WTC11 (cell line): ENCODE measurements at regions not wholly inside any gene's neighbourhood (a gene's known extent, or its start where the extent isn't known, plus 50 kb on each side); places are given as distances from the start of the nearest gene placed in this dataset.

Source experiments
- ATAC-seq: fragments of 200-7000 bp; cut with Tn5 transposase; 2 replicates; pipeline ENCODE4 v1.10.0; 2021; ENCODE audit warnings: mild to moderate bottlenecking, moderate library complexity
- CTCF ChIA-PET: fragments of 300-600 bp; sonication (Branson Sonifier 250); formaldehyde crosslinking; loops from one replicate; lab custom pipeline; 2021; ENCODE audit warnings: antibody characterized with exemption; lab: Charles Lee
- POLR2A ChIA-PET: fragments of 350-600 bp; sonication (Branson Sonifier 250); formaldehyde crosslinking; loops from one replicate; lab custom pipeline; 2021; ENCODE audit warnings: antibody characterized with exemption; lab: Charles Lee
- DNase-seq: peaks from one replicate; pipeline ENCODE4 v3.0.0; 2021; ENCODE audit warnings: low spot score
- H3K27ac Mint-ChIP-seq: 2 replicates; pipeline ENCODE4 v1.8.0; 2021; ENCODE audit warnings: mixed read lengths
- H3K27me3 Mint-ChIP-seq: 2 replicates; pipeline ENCODE4 v1.8.0; 2021; ENCODE audit warnings: low read depth, mild to moderate bottlenecking, moderate library complexity, mixed read lengths
- H3K36me3 Mint-ChIP-seq: 2 replicates; pipeline ENCODE4 v1.8.0; 2021; ENCODE audit warnings: mixed read lengths
- H3K4me1 Mint-ChIP-seq: 2 replicates; pipeline ENCODE4 v1.8.0; 2022; ENCODE audit warnings: mixed read lengths
- H3K4me3 Mint-ChIP-seq: 2 replicates; pipeline ENCODE4 v1.8.0; 2021; ENCODE audit warnings: mild to moderate bottlenecking, moderate library complexity, mixed read lengths
- H3K9me3 Mint-ChIP-seq: 2 replicates; pipeline ENCODE4 v1.8.0; 2021; ENCODE audit warnings: mixed read lengths
- ARID4B ChIP-seq: sonication (generic); formaldehyde crosslinking; IDR thresholded peaks from 2 replicates; pipeline ENCODE4 v1.8.0; 2023; ENCODE audit warnings: missing genetic modification reagents, mild to moderate bottlenecking, borderline replicate concordance
- E2F1 ChIP-seq: sonication (generic); formaldehyde crosslinking; IDR thresholded peaks from 2 replicates; pipeline ENCODE4 v1.8.0; 2022; ENCODE audit warnings: mild to moderate bottlenecking, missing genetic modification reagents
- E2F4 ChIP-seq: sonication (generic); formaldehyde crosslinking; IDR thresholded peaks from 2 replicates; pipeline ENCODE4 v1.8.1; 2022; ENCODE audit warnings: low read depth, mild to moderate bottlenecking, moderate library complexity, missing genetic modification reagents, borderline replicate concordance
- FOXK1 ChIP-seq: sonication (generic); formaldehyde crosslinking; IDR thresholded peaks from 2 replicates; pipeline ENCODE4 v1.8.0; 2022; ENCODE audit warnings: mild to moderate bottlenecking, moderate library complexity, missing genetic modification reagents
- JUN ChIP-seq: sonication (generic); formaldehyde crosslinking; IDR thresholded peaks from 2 replicates; pipeline ENCODE4 v1.8.0; 2023; ENCODE audit warnings: mild to moderate bottlenecking, missing genetic modification reagents
- KAT7 ChIP-seq: sonication (generic); formaldehyde crosslinking; IDR thresholded peaks from 2 replicates; pipeline ENCODE4 v1.8.1; 2023; ENCODE audit warnings: missing genetic modification reagents, mild to moderate bottlenecking, borderline replicate concordance
- MYBL2 ChIP-seq: sonication (generic); formaldehyde crosslinking; IDR thresholded peaks from 2 replicates; pipeline ENCODE4 v1.8.1; 2023; ENCODE audit warnings: mild to moderate bottlenecking, moderate library complexity, missing genetic modification reagents
- NR3C1 ChIP-seq: sonication (generic); formaldehyde crosslinking; conservative IDR thresholded peaks from 2 replicates; pipeline ENCODE4 v1.8.1; 2023; ENCODE audit warnings: low read depth, mild to moderate bottlenecking, missing genetic modification reagents
- PREB ChIP-seq: sonication (generic); formaldehyde crosslinking; IDR thresholded peaks from 2 replicates; pipeline ENCODE4 v1.8.1; 2022; ENCODE audit warnings: mild to moderate bottlenecking, missing genetic modification reagents, moderate library complexity, borderline replicate concordance
- PRRX2 ChIP-seq: fragments of 250-450 bp; sonication (Bioruptor Pico); IDR thresholded peaks from 2 replicates; pipeline ENCODE4 v1.8.0; 2021; ENCODE audit warnings: mild to moderate bottlenecking
- SMAD3 ChIP-seq: sonication (generic); formaldehyde crosslinking; IDR thresholded peaks from 2 replicates; pipeline ENCODE4 v1.8.0; 2022; ENCODE audit warnings: missing genetic modification reagents, mild to moderate bottlenecking, borderline replicate concordance
- SMAD4 ChIP-seq: sonication (generic); formaldehyde crosslinking; IDR thresholded peaks from 2 replicates; pipeline ENCODE4 v1.8.0; 2022; ENCODE audit warnings: mild to moderate bottlenecking, missing genetic modification reagents
- SP1 ChIP-seq: sonication (generic); formaldehyde crosslinking; conservative IDR thresholded peaks from 2 replicates; pipeline ENCODE4 v1.8.1; 2022; ENCODE audit warnings: missing genetic modification reagents
- TEAD1 ChIP-seq: sonication (generic); formaldehyde crosslinking; IDR thresholded peaks from 2 replicates; pipeline ENCODE4 v1.8.0; 2022; ENCODE audit warnings: mild to moderate bottlenecking, missing genetic modification reagents
- TEAD4 ChIP-seq: sonication (generic); formaldehyde crosslinking; IDR thresholded peaks from 2 replicates; pipeline ENCODE4 v1.8.0; 2022; ENCODE audit warnings: mild to moderate bottlenecking, missing genetic modification reagents
- USF1 ChIP-seq: sonication (generic); formaldehyde crosslinking; IDR thresholded peaks from 2 replicates; pipeline ENCODE4 v1.8.0; 2022; ENCODE audit warnings: mild to moderate bottlenecking, missing genetic modification reagents
- ZNF138 ChIP-seq: sonication (generic); formaldehyde crosslinking; conservative IDR thresholded peaks from 2 replicates; pipeline ENCODE4 v1.8.1; 2022; ENCODE audit warnings: mild to moderate bottlenecking, moderate library complexity, missing genetic modification reagents
- ZNF232 ChIP-seq: sonication (generic); formaldehyde crosslinking; IDR thresholded peaks from 2 replicates; pipeline ENCODE4 v1.8.0; 2022; ENCODE audit warnings: mild to moderate bottlenecking, missing genetic modification reagents
- ZNF263 ChIP-seq: sonication (generic); formaldehyde crosslinking; IDR thresholded peaks from 2 replicates; pipeline ENCODE4 v1.8.1; 2022; ENCODE audit warnings: low read depth, mild to moderate bottlenecking, moderate library complexity, missing genetic modification reagents
- ZNF396 ChIP-seq: fragments of 250-450 bp; sonication (Bioruptor Pico); IDR thresholded peaks from 2 replicates; pipeline ENCODE4 v1.8.0; 2021; ENCODE audit warnings: mild to moderate bottlenecking, moderate library complexity, borderline replicate concordance
- ZNF423 ChIP-seq: fragments of 250-450 bp; sonication (Bioruptor Pico); IDR thresholded peaks from 2 replicates; pipeline ENCODE4 v2.1.2; 2022; ENCODE audit warnings: mild to moderate bottlenecking, moderate library complexity
- ZNF512 ChIP-seq: sonication (generic); formaldehyde crosslinking; IDR thresholded peaks from 2 replicates; pipeline ENCODE4 v1.8.1; 2022; ENCODE audit warnings: missing genetic modification reagents, borderline replicate concordance

- TF ChIP-seq PREB: no peak
- TF ChIP-seq SMAD3 (CRISPR knock-in tag): no peak
- TF ChIP-seq FOXK1 (CRISPR knock-in tag): no peak
- no peak for TF ChIP-seq ZNF423 (CRISPR knock-in tag)
These were observed 168.5 kb upstream of the ISL1 start (continued) for GRCh38 chr5:51214746-51215145.

GRCh38 chr5:51225789-51226742 is 157.2 kb upstream of the ISL1 start:
- Mint-ChIP-seq H3K4me1 (peaks cover 27% of the 10 kb centered on the region), H3K4me3 (peak overlapping the region; percentile 9; the same call in 1 of the 2 replicates), H3K36me3 (peaks cover 9% of the 10 kb centered on the region), H3K27ac (peak overlapping the region; percentile 97), H3K27me3 (no peaks in the 10 kb centered on the region), H3K9me3 (peaks cover 19% of the 10 kb centered on the region)
- ATAC-seq (peak; percentile 100), DNase-seq (peak; percentile 59)
- CTCF ChIA-PET: no interaction called here
- POLR2A ChIA-PET: no interaction called here
- TF ChIP-seq ZNF263 (CRISPR knock-in tag) (no peak), ZNF232 (CRISPR knock-in tag) (0 out of 2 replicates have a peak, but pooled peaks have one; percentile 29), TEAD1 (CRISPR knock-in tag) (peak; percentile 95; the same call in 1 of the 2 replicates), TEAD4 (peak; percentile 82; the same call in 1 of the 2 replicates)

GRCh38 chr5:51227963-51228470 is 155.2 kb upstream of the ISL1 start:
- ChIA-PET POLR2A (no interaction called here), CTCF (no interaction called here)
- peak overlapping the region; percentile 73 for H3K27ac Mint-ChIP-seq
- no peaks in the 10 kb centered on the region for H3K27me3 Mint-ChIP-seq
- DNase-seq (no peak), ATAC-seq (peak; percentile 25)
- H3K36me3 Mint-ChIP-seq: peaks cover 18% of the 10 kb centered on the region
- no peak overlapping the region for H3K4me3 Mint-ChIP-seq
- peaks cover 20% of the 10 kb centered on the region for H3K9me3 Mint-ChIP-seq
- H3K4me1 Mint-ChIP-seq: peaks cover 27% of the 10 kb centered on the region
- TF ChIP-seq NR3C1 (CRISPR knock-in tag) (no peak), ZNF512 (CRISPR knock-in tag) (no peak), JUN (CRISPR knock-in tag) (no peak), ZNF138 (no peak), SP1 (CRISPR knock-in tag) (no peak), KAT7 (CRISPR knock-in tag) (no peak), USF1 (CRISPR knock-in tag) (no peak), ZNF396 (CRISPR knock-in tag) (no peak), PRRX2 (CRISPR knock-in tag) (no peak), E2F4 (no peak), MYBL2 (CRISPR knock-in tag) (no peak), E2F1 (no peak), SMAD4 (CRISPR knock-in tag) (no peak), ARID4B (CRISPR knock-in tag) (no peak)
